Brain microvascular endothelial cell (primary cell): ENCODE measurements at regions not wholly inside any gene's neighbourhood (a gene's known extent, or its start where the extent isn't known, plus 50 kb on each side); places are given as distances from the start of the nearest gene placed in this dataset.
A peak's percentile ranks its signal among the peaks of the same experiment; 100 is the strongest.

ENCODE experiments used
- DNase-seq: peaks from one replicate; pipeline ENCODE4 v3.0.0-alpha.2; 2020
- H3K27ac ChIP-seq: fragments of 250-450 bp; sonication (Bioruptor Pico); 2 replicates; pipeline ENCODE4 v1.5.1; 2020; ENCODE audit warnings: mild to moderate bottlenecking, moderate library complexity
- H3K27me3 ChIP-seq: fragments of 250-450 bp; sonication (Bioruptor Pico); replicated peaks from 2 replicates; pipeline ENCODE4 v1.5.1; 2020; ENCODE audit warnings: mild to moderate bottlenecking
- H3K36me3 ChIP-seq: fragments of 250-450 bp; sonication (Bioruptor Pico); replicated peaks from 2 replicates; pipeline ENCODE4 v1.5.1; 2020; ENCODE audit warnings: mild to moderate bottlenecking
- H3K4me3 ChIP-seq: 2 replicates; pipeline ENCODE4 v1.5.1; 2011; ENCODE audit warnings: low read depth, mild to moderate bottlenecking, control low read depth, low read length, moderate library complexity
- in situ Hi-C: cut with HindIII; loops from 2 replicates; pipeline ENCODE4 v1.10.0; 2017; ENCODE audit warnings: low sequenced_read_pairs, low pct_ligation_motif_present
- TF ChIP-seq, protein P1 (sequence below): IDR thresholded peaks from 2 replicates; pipeline ENCODE4 v1.5.1; 2011; ENCODE audit warnings: low read depth, mild to moderate bottlenecking, moderate library complexity, low read length, control low read depth, inconsistent platforms; ENCODE audit errors: missing control alignments

DNA sequence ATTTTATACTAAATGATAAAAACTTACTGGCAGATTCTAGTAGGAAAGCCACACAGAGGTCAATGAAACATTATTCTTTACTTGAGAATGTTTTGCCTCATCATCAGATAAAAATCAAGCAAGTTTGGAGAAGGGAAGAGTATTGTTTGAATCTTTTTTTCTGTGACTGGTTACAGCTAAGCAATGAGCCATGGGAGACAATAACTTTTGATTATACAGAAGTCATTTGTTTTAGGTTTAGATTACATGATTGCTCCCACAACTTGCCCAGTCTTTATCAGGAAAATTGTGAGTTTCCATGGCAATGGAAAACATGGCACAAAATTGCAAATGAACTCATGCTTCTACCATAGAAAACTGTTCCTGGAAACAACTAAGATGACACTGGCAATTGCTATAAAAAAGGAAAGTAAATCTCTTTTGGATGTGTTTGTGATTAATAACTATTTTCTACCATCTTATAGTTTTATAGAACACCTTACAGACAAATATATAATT, 476.8 kb downstream of the MBD2 start:
- H3K27ac ChIP-seq, result no peak overlapping the region
- H3K27me3 ChIP-seq, result no peaks in the 10 kb centered on the region
- no peak overlapping the region for H3K4me3 ChIP-seq
- DNase-seq, result no peak
- TF ChIP-seq, protein P1, sequence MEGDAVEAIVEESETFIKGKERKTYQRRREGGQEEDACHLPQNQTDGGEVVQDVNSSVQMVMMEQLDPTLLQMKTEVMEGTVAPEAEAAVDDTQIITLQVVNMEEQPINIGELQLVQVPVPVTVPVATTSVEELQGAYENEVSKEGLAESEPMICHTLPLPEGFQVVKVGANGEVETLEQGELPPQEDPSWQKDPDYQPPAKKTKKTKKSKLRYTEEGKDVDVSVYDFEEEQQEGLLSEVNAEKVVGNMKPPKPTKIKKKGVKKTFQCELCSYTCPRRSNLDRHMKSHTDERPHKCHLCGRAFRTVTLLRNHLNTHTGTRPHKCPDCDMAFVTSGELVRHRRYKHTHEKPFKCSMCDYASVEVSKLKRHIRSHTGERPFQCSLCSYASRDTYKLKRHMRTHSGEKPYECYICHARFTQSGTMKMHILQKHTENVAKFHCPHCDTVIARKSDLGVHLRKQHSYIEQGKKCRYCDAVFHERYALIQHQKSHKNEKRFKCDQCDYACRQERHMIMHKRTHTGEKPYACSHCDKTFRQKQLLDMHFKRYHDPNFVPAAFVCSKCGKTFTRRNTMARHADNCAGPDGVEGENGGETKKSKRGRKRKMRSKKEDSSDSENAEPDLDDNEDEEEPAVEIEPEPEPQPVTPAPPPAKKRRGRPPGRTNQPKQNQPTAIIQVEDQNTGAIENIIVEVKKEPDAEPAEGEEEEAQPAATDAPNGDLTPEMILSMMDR, result no peak
- in situ Hi-C loops, result no loop called here
- H3K36me3 ChIP-seq, result no peaks in the 10 kb centered on the region

DNA sequence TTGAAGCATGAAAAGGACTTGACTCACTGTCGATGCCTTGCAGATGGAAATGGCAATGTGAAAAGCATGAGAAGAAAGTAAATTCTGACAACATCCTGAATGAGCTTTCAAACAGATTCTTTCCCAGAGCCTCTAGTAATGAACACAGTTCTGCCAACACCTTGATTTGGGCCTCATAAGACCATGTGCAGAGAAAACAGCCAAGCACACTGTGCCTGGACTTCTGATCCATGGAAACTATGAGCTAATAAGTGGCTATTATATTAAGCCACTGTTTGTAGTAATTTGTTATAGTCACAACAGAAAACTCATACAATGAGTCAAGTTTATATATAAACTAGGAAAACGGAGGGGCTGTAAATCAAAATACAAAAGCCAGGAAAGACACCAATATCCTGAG, 477.3 kb downstream of the MBD2 start:
- no peaks in the 10 kb centered on the region for H3K36me3 ChIP-seq
- in situ Hi-C loops, result no loop called here
- DNase-seq, result no peak
- H3K27me3 ChIP-seq, result no peaks in the 10 kb centered on the region
- no peak overlapping the region for H3K4me3 ChIP-seq
- no peak overlapping the region for H3K27ac ChIP-seq
- TF ChIP-seq, protein P1, result no peak

DNA sequence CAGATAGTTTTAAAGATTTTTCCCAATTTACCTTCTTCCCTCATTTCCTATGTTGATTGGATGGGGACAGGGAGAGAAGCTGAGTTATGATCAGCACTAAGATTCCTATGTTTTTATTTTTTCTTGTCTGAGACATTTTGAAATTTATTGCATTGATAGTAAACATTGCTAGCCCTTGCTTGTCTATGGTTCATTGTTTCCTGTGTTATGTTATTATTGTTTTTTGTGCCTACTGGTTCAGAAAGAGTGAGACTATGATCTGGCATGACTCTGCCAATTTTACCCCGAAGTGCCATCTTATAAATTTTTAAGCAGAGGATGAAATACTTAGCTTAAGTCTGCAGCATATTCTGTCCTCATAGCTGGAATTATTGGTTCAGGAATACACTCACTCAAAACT, 478.5 kb downstream of the MBD2 start:
- no peak overlapping the region for H3K4me3 ChIP-seq
- no peaks in the 10 kb centered on the region for H3K36me3 ChIP-seq
- TF ChIP-seq, protein P1, result no peak
- H3K27me3 ChIP-seq, result no peaks in the 10 kb centered on the region
- H3K27ac ChIP-seq, result no peak overlapping the region
- in situ Hi-C loops, result no loop called here
- DNase-seq, result no peak

DNA sequence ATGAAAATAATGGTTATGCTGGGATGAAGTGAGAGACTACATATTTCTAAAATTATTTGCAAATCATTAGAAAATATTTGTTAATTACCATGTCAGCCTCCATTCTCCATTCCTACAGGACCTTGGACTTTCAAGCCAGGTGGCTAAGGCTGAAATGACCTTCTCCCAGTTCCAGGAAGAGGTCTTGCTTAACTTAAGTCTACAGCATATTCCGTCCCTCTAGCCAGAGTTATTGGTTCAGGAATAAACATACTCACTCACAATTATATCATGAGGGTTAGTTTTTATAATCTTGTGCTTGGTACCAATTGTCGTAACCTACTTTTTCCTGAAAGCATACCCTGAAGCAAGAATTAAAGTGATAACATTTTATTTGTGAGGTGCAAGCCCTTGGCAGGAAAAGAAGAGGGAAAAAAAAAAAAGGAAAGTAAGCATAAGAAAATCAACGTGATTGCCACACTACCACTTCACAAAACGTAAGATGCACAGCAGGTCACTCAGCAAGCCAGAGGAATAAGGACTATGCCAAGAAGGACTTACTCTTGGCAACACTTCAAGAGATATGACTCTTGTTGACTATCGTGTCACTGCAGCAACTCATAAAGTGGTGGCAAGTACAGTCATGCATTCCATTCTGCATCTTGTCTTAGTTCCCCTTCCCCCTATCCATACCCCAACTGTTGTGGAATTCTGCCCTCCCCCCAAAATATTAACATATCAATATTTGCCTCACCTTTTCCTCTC, 479.1 kb downstream of the MBD2 start:
- no peak overlapping the region for H3K4me3 ChIP-seq
- in situ Hi-C loops, result no loop called here
- H3K36me3 ChIP-seq, result no peaks in the 10 kb centered on the region
- TF ChIP-seq, protein P1, result no peak
- H3K27me3 ChIP-seq, result no peaks in the 10 kb centered on the region
- no peak overlapping the region for H3K27ac ChIP-seq
- peak; percentile 48 for DNase-seq

DNA sequence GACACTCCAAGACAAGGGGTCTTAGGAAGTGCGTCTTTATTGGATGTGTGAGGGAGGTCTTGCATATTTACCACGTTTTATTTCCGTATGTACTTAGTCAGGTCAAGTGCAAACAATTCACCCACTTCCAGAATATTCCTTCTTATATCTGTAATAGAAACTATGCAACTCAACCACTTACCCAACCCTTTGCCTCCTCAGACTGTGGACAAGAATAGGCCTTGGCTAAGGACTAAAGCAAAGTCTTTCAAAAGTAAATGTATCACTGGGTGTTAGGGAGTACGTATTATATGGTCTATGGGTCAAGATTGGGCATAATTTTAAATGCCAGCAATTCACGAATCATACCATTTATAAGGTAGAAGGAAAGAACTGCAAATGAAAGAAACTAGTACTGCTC, 484.8 kb downstream of the MBD2 start:
- in situ Hi-C loops, result no loop called here
- no peak for DNase-seq
- no peak overlapping the region for H3K4me3 ChIP-seq
- TF ChIP-seq, protein P1, result no peak
- no peak overlapping the region for H3K27ac ChIP-seq
- no peaks in the 10 kb centered on the region for H3K36me3 ChIP-seq
- no peaks in the 10 kb centered on the region for H3K27me3 ChIP-seq

DNA sequence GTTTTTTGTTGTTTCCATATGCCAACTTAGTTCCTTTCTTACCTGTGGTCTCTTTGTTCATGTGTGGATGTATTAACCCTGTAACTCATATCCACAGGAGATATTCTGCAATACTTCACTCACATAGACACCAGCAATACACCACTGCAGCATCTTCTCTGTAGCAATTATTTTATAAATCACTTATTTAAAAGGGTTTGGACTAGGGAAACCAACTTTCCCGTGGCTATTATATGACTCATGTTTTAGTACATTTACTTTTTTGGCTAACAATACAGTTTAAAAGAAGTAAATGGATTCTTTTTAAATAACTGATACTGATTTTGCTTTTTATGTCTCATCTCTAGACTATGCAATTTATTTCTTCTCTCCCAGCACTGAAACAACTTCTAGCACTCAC, 488.9 kb downstream of the MBD2 start:
- Histone ChIP-seq H3K27me3 (no peaks in the 10 kb centered on the region), H3K27ac (no peak overlapping the region), H3K36me3 (no peaks in the 10 kb centered on the region), H3K4me3 (no peak overlapping the region)
- in situ Hi-C loops, result no loop called here
- TF ChIP-seq, protein P1, result no peak
- no peak for DNase-seq
